HEK293 (cell line): ENCODE measurements at regions not wholly inside any gene's neighbourhood (a gene's known extent, or its start where the extent isn't known, plus 50 kb on each side); places are given as distances from the start of the nearest gene placed in this dataset.

Source experiments
- CTCF ChIA-PET: fragments of 350-600 bp; formaldehyde crosslinking; extraction: SDS; loops from one replicate; lab custom pipeline; 2021; ENCODE audit warnings: antibody characterized with exemption; lab: Yijun Ruan, JAX
- POLR2A ChIA-PET: fragments of 300-600 bp; formaldehyde crosslinking; extraction: SDS; loops from one replicate; lab custom pipeline; 2020; ENCODE audit warnings: antibody characterized with exemption, inconsistent platforms; lab: Yijun Ruan, JAX
- H3K27ac ChIP-seq: fragments of 200-500 bp; sonication (Bioruptor generic); 2 replicates; pipeline ENCODE4 v1.5.1; 2014; ENCODE audit warnings: low read depth, low read length, control low read depth, inconsistent platforms; ENCODE audit errors: extremely low read depth
- H3K36me3 ChIP-seq, 2 experiments: fragments of 200-500 bp in 1 of 2; sonication (Bioruptor generic) in 1 of 2; 1 replicate in 1 of 2; 2 replicates in 1 of 2; pipeline ENCODE4 v1.5.1; 2014 to 2017; ENCODE audit warnings: inconsistent platforms in 2 of 2, low read length in 2 of 2; ENCODE audit not compliant: control insufficient read depth in 2 of 2, insufficient read depth in 1 of 2
- H3K4me1 ChIP-seq: fragments of 200-500 bp; sonication (Bioruptor generic); 2 replicates; pipeline ENCODE4 v1.5.1; 2014; ENCODE audit warnings: mild to moderate bottlenecking, low read length, inconsistent platforms; ENCODE audit not compliant: control insufficient read depth, insufficient read depth
- H3K4me3 ChIP-seq: 2 replicates; pipeline ENCODE4 v1.5.1; 2011; ENCODE audit warnings: low read depth, mild to moderate bottlenecking, control low read depth, low read length, moderate library complexity
- H3K9me3 ChIP-seq: fragments of 200-500 bp; sonication (Bioruptor generic); 2 replicates; pipeline ENCODE4 v1.5.1; 2014; ENCODE audit warnings: low read depth, low read length, inconsistent platforms; ENCODE audit not compliant: control insufficient read depth, insufficient read depth
- OSR2 ChIP-seq: fragments of 450-650 bp; formaldehyde crosslinking; IDR thresholded peaks from 2 replicates; pipeline ENCODE4 v1.5.1; 2016; ENCODE audit warnings: missing biosample characterization, missing genetic modification characterization
- RBAK ChIP-seq: fragments of 450-650 bp; formaldehyde crosslinking; IDR thresholded peaks from 2 replicates; pipeline ENCODE4 v1.5.1; 2016; ENCODE audit warnings: missing biosample characterization, missing genetic modification characterization
- TCF7L2 ChIP-seq: IDR thresholded peaks from 2 replicates; pipeline ENCODE4 v1.6.1; 2011; ENCODE audit warnings: low read depth, mild to moderate bottlenecking, inconsistent platforms, low read length, moderate library complexity, borderline replicate concordance
- ZNF10 ChIP-seq: fragments of 450-650 bp; formaldehyde crosslinking; IDR thresholded peaks from 2 replicates; pipeline ENCODE4 v1.5.1; 2017; ENCODE audit warnings: missing biosample characterization, missing genetic modification characterization
- ZNF146 ChIP-seq: fragments of 450-650 bp; formaldehyde crosslinking; IDR thresholded peaks from 2 replicates; pipeline ENCODE4 v1.5.1; 2016; ENCODE audit warnings: missing biosample characterization, missing genetic modification characterization
- ZNF155 ChIP-seq: fragments of 450-650 bp; formaldehyde crosslinking; IDR thresholded peaks from 2 replicates; pipeline ENCODE4 v1.5.1; 2016; ENCODE audit warnings: missing biosample characterization, missing genetic modification characterization
- ZNF16 ChIP-seq: fragments of 450-650 bp; formaldehyde crosslinking; IDR thresholded peaks from 2 replicates; pipeline ENCODE4 v1.5.1; 2016; ENCODE audit warnings: low read depth, missing biosample characterization, missing genetic modification characterization
- ZNF175 ChIP-seq: fragments of 450-650 bp; formaldehyde crosslinking; IDR thresholded peaks from 2 replicates; pipeline ENCODE4 v1.5.1; 2016; ENCODE audit warnings: missing biosample characterization, missing genetic modification characterization
- ZNF223 ChIP-seq: fragments of 450-650 bp; formaldehyde crosslinking; IDR thresholded peaks from 2 replicates; pipeline ENCODE4 v1.5.1; 2016; ENCODE audit warnings: missing biosample characterization, missing genetic modification characterization
- ZNF341 ChIP-seq: fragments of 450-650 bp; formaldehyde crosslinking; IDR thresholded peaks from 2 replicates; pipeline ENCODE4; 2016; ENCODE audit warnings: low read depth, missing biosample characterization, missing genetic modification characterization
- ZNF354C ChIP-seq: fragments of 450-650 bp; formaldehyde crosslinking; IDR thresholded peaks from 2 replicates; pipeline ENCODE4 v1.5.1; 2016; ENCODE audit warnings: missing biosample characterization, missing genetic modification characterization, low read depth, borderline replicate concordance
- ZNF501 ChIP-seq: fragments of 450-650 bp; formaldehyde crosslinking; IDR thresholded peaks from 2 replicates; pipeline ENCODE4 v1.5.1; 2016; ENCODE audit warnings: missing biosample characterization, missing genetic modification characterization
- ZNF510 ChIP-seq: fragments of 450-650 bp; formaldehyde crosslinking; IDR thresholded peaks from 2 replicates; pipeline ENCODE4 v1.5.1; 2018; ENCODE audit warnings: mild to moderate bottlenecking, missing genetic modification characterization, missing biosample characterization; ENCODE audit not compliant: insufficient replicate concordance
- ZNF514 ChIP-seq: fragments of 450-650 bp; formaldehyde crosslinking; IDR thresholded peaks from 2 replicates; pipeline ENCODE4 v1.5.1; 2016; ENCODE audit warnings: missing biosample characterization, missing genetic modification characterization
- ZNF529 ChIP-seq: fragments of 450-650 bp; formaldehyde crosslinking; IDR thresholded peaks from 2 replicates; pipeline ENCODE4 v1.5.1; 2017; ENCODE audit warnings: missing genetic modification characterization, missing biosample characterization; ENCODE audit not compliant: insufficient replicate concordance
- ZNF561 ChIP-seq: fragments of 450-650 bp; IDR thresholded peaks from 2 replicates; pipeline ENCODE4 v1.5.1; 2018; ENCODE audit warnings: missing biosample characterization, missing genetic modification characterization, borderline replicate concordance
- ZNF596 ChIP-seq: fragments of 450-650 bp; IDR thresholded peaks from 2 replicates; pipeline ENCODE4 v1.5.0; 2018; ENCODE audit warnings: missing biosample characterization, mild to moderate bottlenecking, missing genetic modification characterization, moderate library complexity
- ZNF600 ChIP-seq: fragments of 450-650 bp; formaldehyde crosslinking; IDR thresholded peaks from 2 replicates; pipeline ENCODE4 v1.5.1; 2016; ENCODE audit warnings: missing biosample characterization, missing genetic modification characterization
- ZNF623 ChIP-seq: fragments of 450-650 bp; formaldehyde crosslinking; IDR thresholded peaks from 2 replicates; pipeline ENCODE4 v1.5.1; 2016; ENCODE audit warnings: missing biosample characterization, missing genetic modification characterization
- ZNF654 ChIP-seq: fragments of 450-650 bp; formaldehyde crosslinking; IDR thresholded peaks from 2 replicates; pipeline ENCODE4 v1.5.1; 2016; ENCODE audit warnings: low read depth, missing biosample characterization, missing genetic modification characterization
- ZNF658 ChIP-seq: fragments of 450-650 bp; formaldehyde crosslinking; IDR thresholded peaks from 2 replicates; pipeline ENCODE4; 2016; ENCODE audit warnings: missing biosample characterization, missing genetic modification characterization
- ZNF660 ChIP-seq: fragments of 450-650 bp; IDR thresholded peaks from 2 replicates; pipeline ENCODE4 v1.5.1; 2018; ENCODE audit warnings: missing biosample characterization, mild to moderate bottlenecking, missing genetic modification characterization
- ZNF776 ChIP-seq: fragments of 450-650 bp; formaldehyde crosslinking; IDR thresholded peaks from 2 replicates; pipeline ENCODE4 v1.5.0; 2017; ENCODE audit warnings: missing biosample characterization, missing genetic modification characterization, borderline replicate concordance
- ZNF830 ChIP-seq: fragments of 450-650 bp; IDR thresholded peaks from 2 replicates; pipeline ENCODE4 v1.5.0; 2018; ENCODE audit warnings: missing biosample characterization, missing genetic modification characterization, low read depth, mild to moderate bottlenecking, moderate library complexity
- TF ChIP-seq, protein P1 (sequence below): fragments of 450-650 bp; formaldehyde crosslinking; IDR thresholded peaks from 2 replicates; pipeline ENCODE4 v1.5.1; 2016; ENCODE audit warnings: missing biosample characterization, missing genetic modification characterization

DNA sequence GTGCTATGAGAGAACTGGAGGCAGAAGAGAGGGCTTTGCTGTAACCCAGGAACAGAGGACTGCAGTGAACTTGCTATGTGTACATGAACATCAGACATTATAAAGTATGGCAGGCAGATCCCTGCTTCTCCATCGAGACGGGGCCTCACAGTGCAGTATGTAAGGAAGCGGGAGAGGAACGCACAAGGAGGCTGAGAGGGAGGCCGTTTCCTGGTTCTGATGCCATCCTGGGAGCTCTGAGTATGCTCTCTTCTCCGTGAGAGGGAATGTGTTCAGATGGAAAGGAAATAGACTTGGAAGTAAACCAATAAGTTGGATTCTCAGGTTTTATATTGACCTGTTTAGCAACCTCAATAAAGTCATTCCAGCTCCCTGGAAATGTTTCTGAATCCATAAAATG is 101.8 kb downstream of the ALDH8A1 start:
- no peaks in the 10 kb centered on the region for H3K9me3 ChIP-seq
- H3K27ac ChIP-seq = no peak overlapping the region
- H3K4me1 ChIP-seq = no peaks in the 10 kb centered on the region
- POLR2A ChIA-PET = no interaction called here
- CTCF ChIA-PET = interaction anchor here (1.1 to 1.5 kb wide), 2 partner anchors 26 to 34 kb away, joined by 3 to 4 read pairs; no protein-coding TSS in a partner anchor
- TF ChIP-seq ZNF600 (tag by site-specific recombination) (no peak), ZNF155 (tag by site-specific recombination) (no peak), ZNF658 (tag by site-specific recombination) (no peak), ZNF175 (tag by site-specific recombination) (no peak), ZNF510 (tag by site-specific recombination) (no peak), ZNF660 (no peak), ZNF354C (no peak), ZNF596 (tag by site-specific recombination) (no peak), TCF7L2 (no peak), RBAK (tag by site-specific recombination) (no peak)
- no peak overlapping the region for H3K4me3 ChIP-seq
- H3K36me3 ChIP-seq = no peaks in the 10 kb centered on the region

DNA sequence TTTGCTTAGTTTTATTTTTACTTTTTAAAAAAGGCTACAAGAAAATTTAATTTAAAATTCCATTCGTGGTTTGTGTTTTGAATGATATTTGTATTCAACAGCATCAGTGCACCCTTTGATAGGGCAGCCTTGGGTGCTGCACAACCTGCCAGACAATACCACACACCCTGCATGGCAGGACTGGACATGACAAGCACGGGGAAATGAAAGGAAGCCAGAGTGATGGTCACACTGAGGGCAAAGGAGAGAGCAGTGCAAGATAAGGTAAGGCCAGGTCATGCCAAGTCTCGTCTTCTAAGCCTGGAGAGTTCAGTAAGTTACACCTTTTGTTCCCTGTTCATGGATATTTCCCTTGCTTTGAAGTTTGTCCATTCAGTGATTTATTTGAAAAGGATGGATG is 103.0 kb downstream of the ALDH8A1 start:
- H3K4me3 ChIP-seq = no peak overlapping the region
- no peaks in the 10 kb centered on the region for H3K36me3 ChIP-seq
- no peak overlapping the region for H3K27ac ChIP-seq
- H3K4me1 ChIP-seq = no peaks in the 10 kb centered on the region
- CTCF ChIA-PET = interaction anchor here (0.6 kb wide), 1 partner anchor 44 kb away, joined by 3 read pairs; no protein-coding TSS in a partner anchor
- no peaks in the 10 kb centered on the region for H3K9me3 ChIP-seq
- POLR2A ChIA-PET = no interaction called here
- TF ChIP-seq ZNF501 (tag by site-specific recombination) = no peak
- TF ChIP-seq ZNF16 = no peak
- TF ChIP-seq ZNF341 = no peak
- TF ChIP-seq OSR2 (tag by site-specific recombination) = no peak
- no peak for TF ChIP-seq ZNF514
- no peak for TF ChIP-seq ZNF623 (tag by site-specific recombination)
- no peak for TF ChIP-seq ZNF830 (tag by site-specific recombination)
- TF ChIP-seq ZNF654 (tag by site-specific recombination) = no peak
- TF ChIP-seq ZNF529 (tag by site-specific recombination) = no peak
- TF ChIP-seq ZNF10 (tag by site-specific recombination) = no peak
- no peak for TF ChIP-seq ZNF776
- TF ChIP-seq ZNF223 (tag by site-specific recombination) = no peak
- TF ChIP-seq RBAK (tag by site-specific recombination) = no peak
- TF ChIP-seq ZNF561 (tag by site-specific recombination) = no peak
- TF ChIP-seq ZNF146 (tag by site-specific recombination) = no peak
- TF ChIP-seq ZNF658 (tag by site-specific recombination) = no peak

DNA sequence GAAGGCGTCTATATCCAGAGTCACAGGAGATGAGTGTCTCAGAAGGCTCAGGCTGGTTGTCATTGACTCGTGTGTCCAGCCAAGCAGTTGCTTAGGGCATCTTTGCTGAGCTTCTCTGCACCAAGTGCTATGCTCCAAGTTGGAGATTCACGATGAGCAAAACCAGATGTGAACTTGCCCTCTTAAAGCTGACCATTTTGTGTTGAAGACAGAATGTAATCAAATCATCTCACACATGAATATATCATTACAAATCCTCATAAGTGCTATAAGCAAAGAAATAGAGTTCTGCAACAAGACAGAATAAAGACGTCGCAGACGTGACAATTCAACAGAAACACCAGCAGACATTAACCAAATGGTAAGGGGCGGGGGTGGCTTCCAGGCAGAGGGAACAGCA is 103.9 kb downstream of the ALDH8A1 start:
- Histone ChIP-seq H3K4me3 (no peak overlapping the region), H3K4me1 (no peaks in the 10 kb centered on the region), H3K36me3 (no peaks in the 10 kb centered on the region), H3K9me3 (no peaks in the 10 kb centered on the region), H3K27ac (no peak overlapping the region)
- ChIA-PET POLR2A (no interaction called here), CTCF (interaction anchor here (0.6 to 1.0 kb wide), 2 partner anchors 37 to 1529 kb away, joined by 3 to 4 read pairs; no protein-coding TSS in a partner anchor)
- TF ChIP-seq, protein P1, sequence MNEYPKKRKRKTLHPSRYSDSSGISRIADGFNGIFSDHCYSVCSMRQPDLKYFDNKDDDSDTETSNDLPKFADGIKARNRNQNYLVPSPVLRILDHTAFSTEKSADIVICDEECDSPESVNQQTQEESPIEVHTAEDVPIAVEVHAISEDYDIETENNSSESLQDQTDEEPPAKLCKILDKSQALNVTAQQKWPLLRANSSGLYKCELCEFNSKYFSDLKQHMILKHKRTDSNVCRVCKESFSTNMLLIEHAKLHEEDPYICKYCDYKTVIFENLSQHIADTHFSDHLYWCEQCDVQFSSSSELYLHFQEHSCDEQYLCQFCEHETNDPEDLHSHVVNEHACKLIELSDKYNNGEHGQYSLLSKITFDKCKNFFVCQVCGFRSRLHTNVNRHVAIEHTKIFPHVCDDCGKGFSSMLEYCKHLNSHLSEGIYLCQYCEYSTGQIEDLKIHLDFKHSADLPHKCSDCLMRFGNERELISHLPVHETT = no peak
